AG09309 (cell line): ENCODE measurements at regions not wholly inside any gene's neighbourhood (a gene's known extent, or its start where the extent isn't known, plus 50 kb on each side); places are given as distances from the start of the nearest gene placed in this dataset.

Experiments
- DNase-seq: peaks from one replicate; pipeline ENCODE4 v3.0.0-alpha.2; 2010; ENCODE audit warnings: low read depth
- H3K4me3 ChIP-seq: 2 replicates; pipeline ENCODE4 v1.5.1; 2011; ENCODE audit warnings: mild to moderate bottlenecking, low read depth, low read length, moderate library complexity; ENCODE audit not compliant: control insufficient read depth
- CTCF ChIP-seq: IDR thresholded peaks from 2 replicates; pipeline ENCODE4 v1.5.1; 2011; ENCODE audit warnings: mild to moderate bottlenecking, low read depth, low read length, inconsistent platforms; ENCODE audit not compliant: insufficient read depth, control insufficient read depth; ENCODE audit errors: missing control alignments

DNA sequence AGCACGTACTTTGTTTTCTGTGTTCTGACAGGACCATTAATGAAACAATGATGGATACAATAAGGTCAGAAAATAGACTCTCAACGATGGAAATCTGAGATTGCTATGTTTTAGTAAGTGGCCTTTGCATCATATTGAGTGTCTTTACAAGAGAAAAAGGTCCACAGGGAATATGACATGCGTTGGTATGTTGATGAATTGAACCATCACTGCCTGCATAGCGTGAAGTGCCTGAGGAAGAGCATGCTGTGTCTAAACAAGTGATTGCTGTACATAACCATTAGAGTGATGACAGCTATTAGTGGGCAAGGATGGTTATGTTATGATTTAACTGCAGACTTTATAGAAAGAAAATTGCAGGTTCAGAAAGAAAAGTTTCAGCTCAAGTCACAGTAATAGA, 623.2 kb downstream of the SLITRK5 start:
- no peak for DNase-seq
- H3K4me3 ChIP-seq = no peak overlapping the region
- no peak for TF ChIP-seq CTCF

DNA sequence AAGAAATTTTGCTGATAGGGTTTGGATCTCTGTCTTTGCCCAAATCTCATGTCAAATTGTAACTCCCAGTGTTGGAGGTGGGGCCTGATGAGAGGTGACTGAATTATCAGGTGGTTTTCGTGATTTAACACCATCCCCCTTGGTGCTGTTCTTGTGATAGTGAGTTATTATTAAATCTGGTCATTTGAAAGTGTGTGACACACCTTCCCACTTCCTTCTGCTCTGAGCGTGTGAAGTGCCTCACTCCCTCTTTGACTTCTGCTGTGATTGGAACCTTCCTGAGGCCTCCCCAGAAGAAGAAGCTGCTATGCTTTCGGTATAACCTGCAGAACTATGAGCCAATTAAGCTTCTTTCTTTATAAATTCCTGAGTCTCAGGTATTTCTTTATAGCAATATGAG, 632.0 kb downstream of the SLITRK5 start:
- H3K4me3 ChIP-seq = no peak overlapping the region
- TF ChIP-seq CTCF = no peak
- DNase-seq = no peak

DNA sequence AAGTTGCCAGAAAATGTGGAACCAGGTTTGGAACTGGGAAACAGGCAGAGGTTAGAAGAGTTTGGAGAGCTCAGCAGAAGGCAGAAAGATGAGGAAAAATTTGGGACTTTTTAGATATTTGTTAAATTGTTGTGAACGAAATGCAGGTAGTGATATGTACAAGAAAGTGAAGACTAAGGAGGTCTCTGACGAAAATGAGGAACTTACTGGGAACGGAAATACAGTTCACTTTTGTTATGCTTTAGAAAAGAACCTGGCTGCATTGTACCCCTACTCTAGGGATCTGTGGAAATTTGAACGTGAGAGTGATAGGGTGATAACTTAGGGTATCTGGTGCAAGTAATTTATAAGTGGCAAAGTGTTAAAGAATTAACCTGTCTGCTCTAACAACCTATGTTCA, 632.4 kb downstream of the SLITRK5 start:
- no peak overlapping the region for H3K4me3 ChIP-seq
- no peak for DNase-seq
- no peak for TF ChIP-seq CTCF

- H3K4me3 ChIP-seq = no peak overlapping the region
- TF ChIP-seq CTCF = no peak
- no peak for DNase-seq
Measured at GRCh38 chr13:88314496-88314895, 643.3 kb downstream of the SLITRK5 start.

GRCh38 chr13:88329066-88329465, 657.9 kb downstream of the SLITRK5 start:
- no peak for DNase-seq
- H3K4me3 ChIP-seq = no peak overlapping the region
- no peak for TF ChIP-seq CTCF

- DNase-seq = no peak
- no peak overlapping the region for H3K4me3 ChIP-seq
- TF ChIP-seq CTCF = no peak
Measured at GRCh38 chr13:88339271-88339741, 668.1 kb downstream of the SLITRK5 start.
